ENCODE measurements at regions not wholly inside any gene's neighbourhood (a gene's known extent, or its start where the extent isn't known, plus 50 kb on each side); places are given as distances from the start of the nearest gene placed in this dataset.

- TF ChIP-seq PATZ1 (CRISPR knock-in tag; IDR thresholded peaks at IDR 0.05): no peak
- TF ChIP-seq FOXO1 (CRISPR knock-in tag; IDR thresholded peaks at IDR 0.05): no peak
- TF ChIP-seq HDAC1 (CRISPR knock-in tag; IDR thresholded peaks at IDR 0.05): no peak
- no peak for TF ChIP-seq BCL3 (CRISPR knock-in tag; IDR thresholded peaks at IDR 0.05)
Measured at GRCh38 chr5:61261136-61261535, 70.9 kb upstream of the ZSWIM6 start (continued).

DNA sequence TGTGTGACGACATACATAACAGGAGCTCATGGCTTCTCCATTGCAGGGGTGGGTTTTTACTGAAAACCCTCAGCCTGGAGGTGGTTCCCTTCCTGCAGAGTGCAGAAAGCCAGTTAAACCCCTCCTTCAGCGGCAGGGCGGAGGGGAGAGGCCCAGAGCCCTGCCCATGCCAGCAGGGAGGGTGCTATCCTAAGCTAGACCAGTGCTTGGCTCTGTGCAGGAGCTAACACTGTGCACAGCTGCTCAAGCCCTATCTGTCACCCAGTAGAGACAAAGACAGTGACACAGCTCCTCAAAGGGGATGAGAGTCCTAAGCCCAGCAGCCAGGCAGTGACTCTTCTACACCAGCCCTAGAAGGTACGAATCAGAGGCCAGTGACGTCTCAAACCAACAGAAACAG, 70.0 kb upstream of the ZSWIM6 start:
- BruUV-seq (replicated peaks): no TSS peak
- ChIA-PET CTCF (ENCODE audit: low intra/inter-chr PET ratio, low total read pairs) (no interaction called here), POLR2A (no interaction called here)
- Histone ChIP-seq H3K27ac (ENCODE audit: extremely low read length, insufficient read depth, low read length) (no peak overlapping the region), H3K36me3 (replicated peaks in 1 of 2; ENCODE audit: control insufficient read depth in 1 of 2, insufficient read depth in 2 of 2, low read length in 2 of 2) (no peaks in the 10 kb centered on the region), H3K9me3 (ENCODE audit: low read length) (no peaks in the 10 kb centered on the region), H3K4me2 (ENCODE audit: low read depth, low read length) (no peak overlapping the region), H3K4me1 (ENCODE audit: insufficient read depth, low read length) (no peaks in the 10 kb centered on the region), H2AFZ (ENCODE audit: low read length) (no peak overlapping the region), H3K79me2 (ENCODE audit: insufficient read depth, low read length) (no peaks in the 10 kb centered on the region), H3K9ac (ENCODE audit: insufficient read depth, low read depth, low read length) (no peak overlapping the region), H3K4me3 (replicated peaks in 1 of 3; ENCODE audit: insufficient read depth in 1 of 3, low read depth in 2 of 3, low read length in 3 of 3) (no peak overlapping the region), H4K20me1 (ENCODE audit: insufficient read depth, low read length) (no peaks in the 10 kb centered on the region), H3K27me3 (ENCODE audit: control insufficient read depth in 1 of 2, insufficient read depth in 2 of 2, low read length in 2 of 2) (peaks cover 1 to 32% of the 10 kb centered on the region in 2 experiments; a peak in 4 of 5 replicates)
- in situ Hi-C loops (cut with HindIII; ENCODE audit: extremely low pct_ligation_motif_present, low pct_unique_long_range_greater_than_20kb) (no loop called here), intact Hi-C loops (cut with micrococcal nuclease; ENCODE audit: unreplicated experiment) (no loop called here)
- FAIRE-seq (no peak), DNase-seq (ENCODE audit: low spot score) (no peak), ATAC-seq (peak; percentile 81)
- 27% methylated on average over 3 of the region's 5 CpGs for WGBS (ENCODE audit: low lambda C conversion rate)
- TF ChIP-seq, protein P1, sequence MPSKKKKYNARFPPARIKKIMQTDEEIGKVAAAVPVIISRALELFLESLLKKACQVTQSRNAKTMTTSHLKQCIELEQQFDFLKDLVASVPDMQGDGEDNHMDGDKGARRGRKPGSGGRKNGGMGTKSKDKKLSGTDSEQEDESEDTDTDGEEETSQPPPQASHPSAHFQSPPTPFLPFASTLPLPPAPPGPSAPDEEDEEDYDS (CRISPR knock-in tag; IDR thresholded peaks at IDR 0.05): no peak
- no peak for TF ChIP-seq KAT7 (CRISPR knock-in tag; IDR thresholded peaks at IDR 0.05; ENCODE audit: borderline replicate concordance)
- TF ChIP-seq HES4 (CRISPR knock-in tag; IDR thresholded peaks at IDR 0.05; ENCODE audit: borderline replicate concordance): no peak
- TF ChIP-seq, protein P2, sequence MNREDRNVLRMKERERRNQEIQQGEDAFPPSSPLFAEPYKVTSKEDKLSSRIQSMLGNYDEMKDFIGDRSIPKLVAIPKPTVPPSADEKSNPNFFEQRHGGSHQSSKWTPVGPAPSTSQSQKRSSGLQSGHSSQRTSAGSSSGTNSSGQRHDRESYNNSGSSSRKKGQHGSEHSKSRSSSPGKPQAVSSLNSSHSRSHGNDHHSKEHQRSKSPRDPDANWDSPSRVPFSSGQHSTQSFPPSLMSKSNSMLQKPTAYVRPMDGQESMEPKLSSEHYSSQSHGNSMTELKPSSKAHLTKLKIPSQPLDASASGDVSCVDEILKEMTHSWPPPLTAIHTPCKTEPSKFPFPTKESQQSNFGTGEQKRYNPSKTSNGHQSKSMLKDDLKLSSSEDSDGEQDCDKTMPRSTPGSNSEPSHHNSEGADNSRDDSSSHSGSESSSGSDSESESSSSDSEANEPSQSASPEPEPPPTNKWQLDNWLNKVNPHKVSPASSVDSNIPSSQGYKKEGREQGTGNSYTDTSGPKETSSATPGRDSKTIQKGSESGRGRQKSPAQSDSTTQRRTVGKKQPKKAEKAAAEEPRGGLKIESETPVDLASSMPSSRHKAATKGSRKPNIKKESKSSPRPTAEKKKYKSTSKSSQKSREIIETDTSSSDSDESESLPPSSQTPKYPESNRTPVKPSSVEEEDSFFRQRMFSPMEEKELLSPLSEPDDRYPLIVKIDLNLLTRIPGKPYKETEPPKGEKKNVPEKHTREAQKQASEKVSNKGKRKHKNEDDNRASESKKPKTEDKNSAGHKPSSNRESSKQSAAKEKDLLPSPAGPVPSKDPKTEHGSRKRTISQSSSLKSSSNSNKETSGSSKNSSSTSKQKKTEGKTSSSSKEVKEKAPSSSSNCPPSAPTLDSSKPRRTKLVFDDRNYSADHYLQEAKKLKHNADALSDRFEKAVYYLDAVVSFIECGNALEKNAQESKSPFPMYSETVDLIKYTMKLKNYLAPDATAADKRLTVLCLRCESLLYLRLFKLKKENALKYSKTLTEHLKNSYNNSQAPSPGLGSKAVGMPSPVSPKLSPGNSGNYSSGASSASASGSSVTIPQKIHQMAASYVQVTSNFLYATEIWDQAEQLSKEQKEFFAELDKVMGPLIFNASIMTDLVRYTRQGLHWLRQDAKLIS (CRISPR knock-in tag; IDR thresholded peaks at IDR 0.05): no peak
- TF ChIP-seq SPEN (CRISPR knock-in tag; IDR thresholded peaks at IDR 0.05; ENCODE audit: low read depth): no peak
- TF ChIP-seq TSC22D2 (CRISPR knock-in tag; IDR thresholded peaks at IDR 0.05; ENCODE audit: borderline replicate concordance): no peak
- no peak for TF ChIP-seq ZNF766 (CRISPR knock-in tag; IDR thresholded peaks at IDR 0.05; ENCODE audit: borderline replicate concordance)
- TF ChIP-seq KAT2B (IDR thresholded peaks at IDR 0.05; ENCODE audit: borderline replicate concordance, low read depth, low read length): no peak
- TF ChIP-seq ZNF205 (CRISPR knock-in tag; IDR thresholded peaks at IDR 0.05): no peak
- no peak for TF ChIP-seq WIZ (CRISPR knock-in tag; IDR thresholded peaks at IDR 0.05)
- no peak for TF ChIP-seq ZNF839 (CRISPR knock-in tag; IDR thresholded peaks at IDR 0.05; ENCODE audit: borderline replicate concordance)
- no peak for TF ChIP-seq SNRNP70 (IDR thresholded peaks at IDR 0.05; ENCODE audit: low read depth, low read length)
- TF ChIP-seq MED13 (CRISPR knock-in tag; IDR thresholded peaks at IDR 0.05): no peak
